ENCODE measurements at regions not wholly inside any gene's neighbourhood (a gene's known extent, or its start where the extent isn't known, plus 50 kb on each side); places are given as distances from the start of the nearest gene placed in this dataset.
"Not testable (repeated sequence)": the region's sequence is repeated elsewhere in the genome, so short reads cannot be mapped to it uniquely, and the experiment has no call there.

DNA sequence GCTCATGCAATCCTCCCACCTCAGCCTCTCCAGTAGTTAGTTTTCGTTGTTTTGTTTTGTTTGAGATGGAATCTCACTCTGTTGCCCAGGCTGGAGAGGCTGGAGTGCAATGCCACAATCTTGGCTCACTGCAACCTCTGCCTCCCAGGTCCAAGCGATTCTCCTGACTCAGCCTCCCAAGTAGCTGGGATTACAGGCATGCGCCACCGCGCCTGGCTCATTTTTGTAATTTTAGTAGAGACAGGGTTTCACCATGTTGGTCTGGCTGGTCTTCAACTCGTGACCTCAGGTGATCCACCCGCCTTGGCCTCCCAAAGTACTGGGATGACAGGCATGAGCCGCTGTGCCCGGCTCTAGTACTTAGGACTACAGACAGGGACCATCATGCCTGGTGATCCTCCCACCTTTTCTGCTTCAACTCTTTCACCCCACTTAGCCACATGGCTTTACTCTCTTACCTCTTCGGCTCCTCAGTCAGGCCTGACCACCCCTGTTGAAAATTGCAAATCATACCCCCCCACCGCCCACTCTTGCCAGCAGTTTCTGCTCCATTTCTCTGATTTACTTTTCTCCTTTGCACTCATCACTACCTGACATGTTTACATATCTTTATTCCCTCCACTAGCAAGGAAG is 157.1 kb upstream of the GRK3 start:
- TF ChIP-seq, protein P1, sequence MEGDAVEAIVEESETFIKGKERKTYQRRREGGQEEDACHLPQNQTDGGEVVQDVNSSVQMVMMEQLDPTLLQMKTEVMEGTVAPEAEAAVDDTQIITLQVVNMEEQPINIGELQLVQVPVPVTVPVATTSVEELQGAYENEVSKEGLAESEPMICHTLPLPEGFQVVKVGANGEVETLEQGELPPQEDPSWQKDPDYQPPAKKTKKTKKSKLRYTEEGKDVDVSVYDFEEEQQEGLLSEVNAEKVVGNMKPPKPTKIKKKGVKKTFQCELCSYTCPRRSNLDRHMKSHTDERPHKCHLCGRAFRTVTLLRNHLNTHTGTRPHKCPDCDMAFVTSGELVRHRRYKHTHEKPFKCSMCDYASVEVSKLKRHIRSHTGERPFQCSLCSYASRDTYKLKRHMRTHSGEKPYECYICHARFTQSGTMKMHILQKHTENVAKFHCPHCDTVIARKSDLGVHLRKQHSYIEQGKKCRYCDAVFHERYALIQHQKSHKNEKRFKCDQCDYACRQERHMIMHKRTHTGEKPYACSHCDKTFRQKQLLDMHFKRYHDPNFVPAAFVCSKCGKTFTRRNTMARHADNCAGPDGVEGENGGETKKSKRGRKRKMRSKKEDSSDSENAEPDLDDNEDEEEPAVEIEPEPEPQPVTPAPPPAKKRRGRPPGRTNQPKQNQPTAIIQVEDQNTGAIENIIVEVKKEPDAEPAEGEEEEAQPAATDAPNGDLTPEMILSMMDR (IDR thresholded peaks at IDR 0.05; ENCODE audit: insufficient read depth, low read depth, low read length, missing control alignments) = no peak
- DNase-seq (ENCODE audit: low read depth) = no peak
- H3K4me3 ChIP-seq (ENCODE audit: low read length) = no peak overlapping the region

DNA sequence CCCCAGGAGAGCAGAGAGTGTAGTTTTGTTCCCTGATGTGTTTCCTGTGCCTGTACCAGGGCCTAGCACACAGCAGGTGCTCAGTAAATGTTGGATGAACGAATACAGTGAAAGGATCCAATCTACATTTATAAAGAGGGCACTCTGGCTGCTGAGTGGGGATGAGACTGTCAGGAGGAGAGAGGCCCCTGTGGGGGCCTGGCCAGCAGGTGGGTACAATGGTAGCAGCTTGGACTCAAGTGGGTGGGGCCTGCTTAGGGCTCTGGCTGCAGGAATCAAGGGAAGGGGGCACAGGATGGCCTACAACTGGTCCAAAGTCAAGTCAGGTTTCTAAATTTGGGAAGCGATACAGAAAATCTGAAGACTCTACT is 156.6 kb upstream of the GRK3 start:
- DNase-seq (ENCODE audit: low read depth) = no peak
- H3K4me3 ChIP-seq (ENCODE audit: low read length) = no peak overlapping the region
- TF ChIP-seq, protein P1 (IDR thresholded peaks at IDR 0.05; ENCODE audit: insufficient read depth, low read depth, low read length, missing control alignments) = no peak

DNA sequence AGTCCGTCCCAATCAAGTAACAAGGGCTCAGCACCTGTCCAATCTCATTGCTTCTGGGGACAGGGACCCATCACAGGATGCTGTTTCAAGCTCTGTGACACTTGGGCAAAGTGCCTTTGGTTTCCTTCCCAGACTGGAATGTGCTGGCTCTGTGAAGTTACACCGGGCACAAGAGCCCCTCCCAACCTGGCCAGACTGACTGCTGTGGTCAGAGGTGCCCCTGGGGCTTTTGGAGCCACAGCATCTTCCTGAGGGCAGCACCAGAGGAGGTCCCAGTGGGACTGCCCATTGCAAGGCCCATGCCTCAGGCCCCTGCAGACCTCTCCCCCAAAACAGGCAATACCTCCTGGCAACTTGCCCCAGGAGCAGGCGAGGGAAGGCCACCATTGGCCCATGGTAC is 155.2 kb upstream of the GRK3 start:
- no peak for DNase-seq (ENCODE audit: low read depth)
- no peak overlapping the region for H3K4me3 ChIP-seq (ENCODE audit: low read length)
- TF ChIP-seq, protein P1 (IDR thresholded peaks at IDR 0.05; ENCODE audit: insufficient read depth, low read depth, low read length, missing control alignments) = no peak

DNA sequence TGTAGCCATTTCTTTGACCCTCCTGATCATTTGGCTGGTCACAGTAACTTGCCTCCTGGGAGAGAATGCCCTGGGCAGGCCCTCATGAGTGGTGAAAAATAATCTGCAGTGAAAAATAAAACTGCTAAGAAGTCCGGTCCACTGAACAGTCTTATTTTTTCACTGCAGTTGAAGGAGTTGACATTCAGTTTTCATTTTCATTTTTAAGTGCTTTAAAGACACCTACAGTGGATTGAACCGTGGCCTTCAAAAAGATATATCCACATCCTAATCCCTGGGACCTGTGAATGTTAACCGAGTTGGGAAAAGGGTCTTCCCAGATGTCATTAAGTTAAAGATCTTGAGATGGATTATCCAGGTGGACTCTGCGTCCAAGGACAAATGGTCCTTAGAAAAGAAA is 153.6 kb upstream of the GRK3 start:
- no peak overlapping the region for H3K4me3 ChIP-seq (ENCODE audit: low read length)
- no peak for DNase-seq (ENCODE audit: low read depth)
- TF ChIP-seq, protein P1 (IDR thresholded peaks at IDR 0.05; ENCODE audit: insufficient read depth, low read depth, low read length, missing control alignments) = no peak

DNA sequence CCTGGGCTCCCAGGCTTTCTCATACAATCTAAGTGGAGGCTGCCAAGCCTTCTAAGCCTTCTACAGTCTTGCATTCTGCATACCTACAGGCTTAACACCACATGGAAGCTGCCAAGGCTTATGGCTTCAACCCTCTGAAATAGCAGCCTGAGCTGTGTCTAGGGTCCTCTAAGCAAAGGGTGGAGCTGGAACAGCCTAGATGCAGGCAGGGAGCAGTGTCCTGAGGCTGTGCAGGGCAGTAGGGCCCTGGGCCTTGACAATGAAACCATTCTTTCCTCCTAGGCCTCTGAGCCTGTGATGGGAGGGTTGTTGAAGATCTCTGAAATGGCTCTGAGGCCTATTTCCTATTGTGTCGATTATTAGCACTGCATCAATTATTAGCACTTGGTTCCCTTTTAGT is 150.9 kb upstream of the GRK3 start:
- no peak for DNase-seq (ENCODE audit: low read depth)
- TF ChIP-seq, protein P1 (IDR thresholded peaks at IDR 0.05; ENCODE audit: insufficient read depth, low read depth, low read length, missing control alignments) = no peak
- no peak overlapping the region for H3K4me3 ChIP-seq (ENCODE audit: low read length)

DNA sequence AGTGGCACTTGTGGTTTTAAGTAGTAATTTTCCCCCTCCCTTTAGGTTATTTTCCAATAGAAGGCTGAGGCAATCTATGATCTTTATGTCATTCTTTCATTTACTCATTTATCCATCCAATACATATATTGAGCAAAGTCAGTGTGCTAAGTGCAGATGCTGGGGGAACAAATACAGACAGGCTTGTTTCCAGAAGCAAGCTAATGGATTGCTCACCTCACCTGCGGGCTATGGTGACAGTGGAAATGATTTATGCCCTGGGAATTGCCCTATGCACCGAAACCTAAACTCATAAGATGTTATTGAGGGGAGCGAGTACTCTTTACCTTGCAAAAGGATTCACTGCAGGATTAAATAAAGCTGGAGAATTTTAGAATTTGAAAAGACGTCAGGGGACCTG is 148.7 kb upstream of the GRK3 start:
- DNase-seq (ENCODE audit: low read depth); H3K4me3 ChIP-seq (ENCODE audit: low read length): not testable (repeated sequence)

DNA sequence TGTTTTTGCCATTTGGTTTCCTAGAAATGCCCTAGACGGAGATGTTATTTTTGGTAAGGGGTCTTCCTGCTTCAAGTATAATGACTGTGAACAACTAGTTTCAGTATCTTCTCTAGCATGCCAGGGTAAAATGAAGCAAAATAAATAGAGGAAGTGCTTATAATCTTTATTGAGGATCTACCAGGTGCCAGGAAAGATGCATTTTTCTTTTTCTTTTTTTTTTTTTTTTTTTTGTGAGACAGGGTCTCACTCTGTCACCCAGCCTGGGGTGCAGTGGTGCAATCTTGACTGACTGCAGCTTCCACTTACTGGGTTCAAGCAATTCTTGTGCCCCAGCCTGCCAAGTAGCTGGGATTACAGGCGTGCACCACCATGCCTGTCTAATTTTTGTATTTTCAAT is 146.6 kb upstream of the GRK3 start:
- DNase-seq (ENCODE audit: low read depth); H3K4me3 ChIP-seq (ENCODE audit: low read length): not testable (repeated sequence)

DNA sequence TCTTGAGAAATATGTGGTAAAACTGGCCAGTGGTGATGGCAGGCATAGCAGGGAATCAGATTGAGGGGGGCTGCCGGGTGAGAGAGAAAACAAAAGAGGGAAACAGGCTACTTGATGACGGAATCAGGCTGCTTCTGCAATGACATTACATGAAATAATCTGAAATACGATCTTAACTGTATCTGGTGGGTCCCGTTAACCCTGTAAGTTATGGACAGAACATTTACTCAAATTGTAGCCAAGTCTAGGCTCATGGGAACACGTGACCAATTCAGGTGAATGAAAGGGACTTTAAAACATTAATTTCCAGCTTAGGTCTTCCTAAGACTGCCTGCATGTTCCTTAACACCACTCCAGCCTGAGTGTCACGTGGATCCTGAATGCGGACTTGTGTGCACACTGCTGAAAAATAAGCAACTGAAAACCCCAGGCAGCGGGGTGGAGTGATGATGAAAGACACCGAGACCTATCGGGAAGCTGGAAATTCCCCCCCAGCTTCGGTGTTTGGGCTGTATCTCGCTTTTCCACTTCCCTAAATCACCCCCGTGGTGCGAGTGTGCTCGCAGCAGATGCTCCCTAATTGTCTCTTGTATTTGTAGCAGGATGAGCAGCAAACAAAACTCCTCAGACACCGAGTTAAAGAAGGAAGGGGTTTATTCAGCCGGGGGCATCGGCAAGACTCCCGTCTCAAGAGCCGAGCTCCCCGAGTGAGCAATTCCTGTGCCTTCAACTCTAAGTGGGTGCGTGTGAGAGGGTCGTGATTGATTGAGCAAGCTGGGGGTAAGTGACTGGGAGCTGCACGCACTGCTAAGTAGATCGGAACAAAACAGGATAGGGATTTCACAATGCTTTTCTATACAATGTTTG is 145.0 kb upstream of the GRK3 start:
- no peak overlapping the region for H3K4me3 ChIP-seq (ENCODE audit: low read length)
- DNase-seq (ENCODE audit: low read depth) = no peak
- TF ChIP-seq, protein P1 (IDR thresholded peaks at IDR 0.05; ENCODE audit: insufficient read depth, low read depth, low read length, missing control alignments) = no peak

DNA sequence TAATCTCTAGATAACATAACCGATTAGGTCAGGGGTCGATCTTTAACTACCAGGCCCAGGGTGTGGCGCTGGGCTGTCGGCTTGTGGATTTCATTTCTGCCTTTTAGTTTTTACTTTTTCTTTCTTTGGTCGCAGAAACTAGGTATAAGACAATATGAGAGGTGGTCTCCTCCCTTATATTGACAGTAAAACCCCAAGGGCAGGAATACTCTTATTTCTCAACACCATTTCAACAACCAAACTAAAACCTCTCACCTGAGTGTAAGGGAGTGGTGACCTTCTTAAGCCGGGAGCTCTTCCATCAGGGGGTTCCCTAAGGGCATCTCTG is 144.4 kb upstream of the GRK3 start:
- H3K4me3 ChIP-seq (ENCODE audit: low read length); DNase-seq (ENCODE audit: low read depth): not testable (repeated sequence)

All from epithelial cell of esophagus (primary cell).